K562 (cell line): ENCODE measurements at regions not wholly inside any gene's neighbourhood (a gene's known extent, or its start where the extent isn't known, plus 50 kb on each side); places are given as distances from the start of the nearest gene placed in this dataset.

Experiments used
- ATAC-seq: fragments of 200-7000 bp; cut with Tn5 transposase; 3 replicates; pipeline ENCODE4 v1.9.1; 2020; ENCODE audit warnings: moderate library complexity
- BruUV-seq: library from RNA; stranded (reverse); fragments of 400-500 nt; replicated peaks from 2 replicates; lab custom pipeline; 2021; lab: Mats Ljungman, UMichigan
- CTCF ChIA-PET: fragments of 300-600 bp; formaldehyde crosslinking; extraction: SDS; loops from one replicate; lab custom pipeline; 2021; ENCODE audit warnings: low intra/inter-chr PET ratio; lab: Yijun Ruan, JAX
- POLR2A ChIA-PET: fragments of 300-600, 350-650 bp; sonication (Branson Sonifier 250); formaldehyde crosslinking; extraction: SDS; loops from one replicate; lab custom pipeline; 2021; ENCODE audit warnings: antibody characterized with exemption, inconsistent platforms; lab: Yijun Ruan, JAX
- DNase-seq, 4 experiments: peaks; one replicate each; pipeline versions ENCODE4 v3.0.0 to v3.0.0-alpha.2; 2011 to 2018; ENCODE audit warnings: low spot score in 3 of 4, mixed read lengths in 3 of 4; ENCODE audit errors: extremely low read depth in 1 of 4
- FAIRE-seq: peaks from 2 replicates; lab custom pipeline; 2011; peaks lifted over from hg19 to GRCh38; lab: Jason Lieb, UNC
- H2AFZ ChIP-seq: 2 replicates; pipeline ENCODE4 v1.6.0; 2011; ENCODE audit warnings: low read depth, low read length, control low read depth, inconsistent platforms
- H3K27ac ChIP-seq: fragments of 200-600 bp; 3 replicates; pipeline ENCODE4 v1.8.0; 2011; ENCODE audit warnings: low read depth, mild to moderate bottlenecking, control low read depth, inconsistent platforms, low read length, moderate library complexity, mixed read lengths; ENCODE audit errors: extremely low read depth
- H3K27me3 ChIP-seq, 2 experiments: fragments of 300-600 bp in 1 of 2; 2 replicates in 1 of 2; 3 replicates in 1 of 2; pipeline versions ENCODE4 v1.6.0 to v1.8.0; 2011; ENCODE audit warnings: inconsistent platforms in 2 of 2, low read length in 2 of 2, mild to moderate bottlenecking in 1 of 2, mixed read lengths in 1 of 2, moderate library complexity in 1 of 2; ENCODE audit not compliant: control insufficient read depth in 2 of 2, insufficient read depth in 2 of 2
- H3K36me3 ChIP-seq: fragments of 300-600 bp; 3 replicates; pipeline ENCODE4 v1.8.0; 2011; ENCODE audit warnings: mild to moderate bottlenecking, low read length, inconsistent platforms; ENCODE audit not compliant: control insufficient read depth, insufficient read depth
- H3K4me1 ChIP-seq, 2 experiments: fragments of 200-600 bp in 1 of 2; replicated peaks in 1 of 2; 2 replicates in 1 of 2; 3 replicates in 1 of 2; pipeline versions ENCODE4 v1.5.1 to v1.8.0; 2011; ENCODE audit warnings: inconsistent platforms in 2 of 2, low read length in 2 of 2, mild to moderate bottlenecking in 1 of 2, mixed read lengths in 1 of 2, moderate library complexity in 1 of 2; ENCODE audit not compliant: control insufficient read depth in 2 of 2, insufficient read depth in 2 of 2
- H3K4me2 ChIP-seq: 2 replicates; pipeline ENCODE4 v1.6.1; 2011; ENCODE audit warnings: low read length, control low read depth, inconsistent platforms, mixed read lengths; ENCODE audit not compliant: insufficient read depth
- H3K4me3 ChIP-seq: fragments of 200-600 bp; sonication (generic), shearing (Covaris generic); 2 replicates; pipeline ENCODE4 v1.5.1; 2016; ENCODE audit warnings: control low read depth, inconsistent platforms
- H3K79me2 ChIP-seq: fragments of 200-600 bp; 3 replicates; pipeline ENCODE4 v1.8.0; 2011; ENCODE audit warnings: low read length, inconsistent platforms; ENCODE audit not compliant: control insufficient read depth, insufficient read depth
- H3K9ac ChIP-seq, 2 experiments: 2 replicates each; pipeline versions ENCODE4 v1.6.0 to v1.6.1; 2011; ENCODE audit warnings: low read depth in 2 of 2, low read length in 2 of 2, control low read depth in 1 of 2, inconsistent platforms in 1 of 2, mild to moderate bottlenecking in 1 of 2, mixed read lengths in 1 of 2; ENCODE audit not compliant: insufficient read depth in 1 of 2
- H3K9me1 ChIP-seq: one replicate; pipeline ENCODE4 v1.6.0; 2011; ENCODE audit warnings: inconsistent platforms, mild to moderate bottlenecking, low read length, moderate library complexity; ENCODE audit not compliant: control insufficient read depth, insufficient read depth
- H3K9me3 ChIP-seq: replicated peaks from 2 replicates; pipeline ENCODE4 v1.5.1; 2011; ENCODE audit warnings: low read depth, low read length, inconsistent platforms; ENCODE audit not compliant: control insufficient read depth, insufficient read depth
- H4K20me1 ChIP-seq: replicated peaks from 2 replicates; pipeline ENCODE4 v1.6.1; 2011; ENCODE audit warnings: low read length, inconsistent platforms, mixed read lengths; ENCODE audit not compliant: control insufficient read depth, insufficient read depth
- ARHGAP35 ChIP-seq: fragments of 450-650 bp; IDR thresholded peaks from 2 replicates; pipeline ENCODE4 v1.6.1; 2018; ENCODE audit not compliant: partially characterized antibody
- ARID2 ChIP-seq: fragments of 450-650 bp; IDR thresholded peaks from 2 replicates; pipeline ENCODE4 v1.6.1; 2017; ENCODE audit warnings: antibody characterized with exemption, mild to moderate bottlenecking
- MIER1 ChIP-seq: fragments of 450-650 bp; IDR thresholded peaks from 2 replicates; pipeline ENCODE4 v1.6.1; 2016; ENCODE audit warnings: antibody characterized with exemption, mild to moderate bottlenecking, low read depth
- SP2 ChIP-seq: IDR thresholded peaks from 2 replicates; pipeline ENCODE4 v1.6.1; 2011; ENCODE audit warnings: mild to moderate bottlenecking, low read depth, low read length, moderate library complexity; ENCODE audit not compliant: poor library complexity, severe bottlenecking; ENCODE audit errors: extremely low read depth
- SRSF9 ChIP-seq: fragments of 200-400 bp; formaldehyde crosslinking; IDR thresholded peaks from 2 replicates; pipeline ENCODE4 v1.6.1; 2017; ENCODE audit warnings: low read depth, low read length, borderline replicate concordance
- SUPT5H ChIP-seq: fragments of 450-650 bp; IDR thresholded peaks from 2 replicates; pipeline ENCODE4 v1.6.1; 2016
- TAF7 ChIP-seq: fragments of 450-650 bp; IDR thresholded peaks from 2 replicates; pipeline ENCODE4 v1.6.1; 2016; ENCODE audit warnings: missing genetic modification characterization, missing compliant biosample characterization
- ZBTB8A ChIP-seq: fragments of 450-650 bp; IDR thresholded peaks from 2 replicates; pipeline ENCODE4 v1.6.1; 2018; ENCODE audit warnings: mild to moderate bottlenecking, moderate library complexity; ENCODE audit not compliant: partially characterized antibody
- ZNF184 ChIP-seq: sonication (generic); formaldehyde crosslinking; IDR thresholded peaks from 2 replicates; pipeline ENCODE4 v1.5.0; 2020; ENCODE audit warnings: missing genetic modification reagents
- ZNF444 ChIP-seq: fragments of 250-450 bp; sonication (Bioruptor Pico); IDR thresholded peaks from 2 replicates; pipeline ENCODE4 v1.4.0; 2020; ENCODE audit warnings: mild to moderate bottlenecking, moderate library complexity
- WGBS: fragments of 100-300 bp; shearing (Covaris generic); methylation state at CpG from one replicate; pipeline ENCODE4 v1.1.6; 2016; ENCODE audit warnings: low coverage, mixed read lengths; ENCODE audit not compliant: insufficient coverage; ENCODE audit errors: missing lambda C conversion rate; 5-methylcytosine and 5-hydroxymethylcytosine counted together
- in situ Hi-C: fragments of 300-500 bp; cut with MboI; formaldehyde crosslinking; loops from 4 replicates; pipeline ENCODE4 v1.15.0; 2018; ENCODE audit warnings: inconsistent platforms, mixed read lengths
- intact Hi-C: fragments of 100-400 bp; cut with micrococcal nuclease; formaldehyde crosslinking; loops from 2 replicates; pipeline ENCODE4 v1.14.2; 2022
- TF ChIP-seq, protein P1 (sequence below): fragments of 250-450 bp; sonication (Bioruptor Pico); IDR thresholded peaks from 2 replicates; pipeline ENCODE4 v1.8.0; 2022; ENCODE audit warnings: inconsistent platforms, mild to moderate bottlenecking, moderate library complexity, borderline replicate concordance

DNA sequence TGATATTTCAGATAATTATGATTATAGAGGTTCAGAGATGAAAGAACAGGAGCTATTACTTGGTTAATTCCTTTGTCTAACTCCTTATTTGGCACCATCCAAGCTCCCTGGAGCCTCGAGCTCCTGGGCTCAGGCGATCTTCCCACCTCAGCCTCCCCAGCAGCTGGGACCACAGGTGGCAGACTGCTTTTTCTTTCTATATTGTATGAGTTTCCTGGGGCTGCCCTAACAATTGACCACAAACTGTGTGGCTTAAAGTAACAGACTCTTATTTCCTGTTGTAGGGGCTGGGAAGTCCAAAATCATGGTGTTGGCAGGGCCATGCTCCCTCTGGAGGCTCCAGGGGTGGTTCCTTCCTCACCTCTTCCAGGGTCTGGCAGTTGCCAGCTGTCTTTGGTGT lies 163.3 kb upstream of the ADCY1 start:
- Histone ChIP-seq H3K9me1 (no peaks in the 10 kb centered on the region), H3K27ac (no peak overlapping the region), H3K4me3 (no peak overlapping the region), H2AFZ (no peak overlapping the region), H3K4me2 (no peak overlapping the region), H3K27me3 (peaks cover 0 to 10% of the 10 kb centered on the region in 2 experiments; a peak in 1 of 5 replicates), H3K36me3 (no peaks in the 10 kb centered on the region), H3K9ac (no peak overlapping the region), H4K20me1 (no peaks in the 10 kb centered on the region), H3K79me2 (no peaks in the 10 kb centered on the region), H3K4me1 (no peaks in the 10 kb centered on the region), H3K9me3 (no peaks in the 10 kb centered on the region)
- DNase-seq (no peak), FAIRE-seq (no peak), ATAC-seq (no peak)
- WGBS, result 0% methylated on average over 2 of the region's 2 CpGs
- in situ Hi-C loops (no loop called here), intact Hi-C loops (no loop called here)
- TF ChIP-seq, protein P1, sequence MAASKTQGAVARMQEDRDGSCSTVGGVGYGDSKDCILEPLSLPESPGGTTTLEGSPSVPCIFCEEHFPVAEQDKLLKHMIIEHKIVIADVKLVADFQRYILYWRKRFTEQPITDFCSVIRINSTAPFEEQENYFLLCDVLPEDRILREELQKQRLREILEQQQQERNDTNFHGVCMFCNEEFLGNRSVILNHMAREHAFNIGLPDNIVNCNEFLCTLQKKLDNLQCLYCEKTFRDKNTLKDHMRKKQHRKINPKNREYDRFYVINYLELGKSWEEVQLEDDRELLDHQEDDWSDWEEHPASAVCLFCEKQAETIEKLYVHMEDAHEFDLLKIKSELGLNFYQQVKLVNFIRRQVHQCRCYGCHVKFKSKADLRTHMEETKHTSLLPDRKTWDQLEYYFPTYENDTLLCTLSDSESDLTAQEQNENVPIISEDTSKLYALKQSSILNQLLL (CRISPR knock-in tag), result no peak
- TF ChIP-seq SUPT5H (no peak), ZNF184 (CRISPR knock-in tag) (no peak), ZBTB8A (no peak)
- CTCF ChIA-PET, result no interaction called here
- POLR2A ChIA-PET, result no interaction called here
- no TSS peak for BruUV-seq

DNA sequence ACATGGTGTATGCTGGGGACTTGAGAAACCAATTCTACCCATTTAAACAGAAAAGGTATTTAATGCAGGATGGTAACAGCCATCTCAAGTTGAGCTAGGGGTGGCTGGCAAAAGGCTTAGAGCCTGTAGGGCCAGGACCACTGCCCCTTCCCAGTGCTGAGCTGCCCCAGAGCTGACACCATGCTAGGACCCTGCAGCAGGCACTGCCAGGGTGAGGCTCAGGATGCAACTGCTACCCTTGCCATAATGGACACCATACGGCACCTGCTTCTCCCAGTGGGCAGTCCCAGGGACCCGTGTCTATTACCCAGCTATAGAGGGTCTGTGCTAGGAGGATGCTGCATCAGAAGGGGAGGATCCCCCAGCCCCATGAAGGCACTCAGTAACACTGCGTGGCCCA lies 160.7 kb upstream of the ADCY1 start:
- H3K4me3 ChIP-seq, result no peak overlapping the region
- no TSS peak for BruUV-seq
- 2% methylated on average over 3 of the region's 3 CpGs for WGBS
- DNase-seq, result no peak
- no peaks in the 10 kb centered on the region for H3K9me3 ChIP-seq
- H3K79me2 ChIP-seq, result no peaks in the 10 kb centered on the region
- H3K27me3 ChIP-seq, result peaks cover 0 to under 1% of the 10 kb centered on the region in 2 experiments; a peak in 1 of 5 replicates
- H3K36me3 ChIP-seq, result no peaks in the 10 kb centered on the region
- no peak overlapping the region for H2AFZ ChIP-seq
- no peak overlapping the region for H3K4me2 ChIP-seq
- no peak overlapping the region for H3K9ac ChIP-seq
- no peak for TF ChIP-seq SRSF9
- TF ChIP-seq MIER1, result no peak
- TF ChIP-seq TAF7 (tag), result no peak
- TF ChIP-seq ARID2, result no peak
- no peak for TF ChIP-seq ZNF444 (CRISPR knock-in tag)
- TF ChIP-seq SP2, result no peak
- no peak for TF ChIP-seq ARHGAP35
- no peak for FAIRE-seq
- H4K20me1 ChIP-seq, result no peaks in the 10 kb centered on the region
- intact Hi-C loops, result no loop called here
- CTCF ChIA-PET, result no interaction called here
- H3K27ac ChIP-seq, result no peak overlapping the region
- no peak for ATAC-seq
- no peaks in the 10 kb centered on the region for H3K9me1 ChIP-seq
- in situ Hi-C loops, result no loop called here
- POLR2A ChIA-PET, result no interaction called here
- no peaks in the 10 kb centered on the region for H3K4me1 ChIP-seq
